ENCODE measurements at regions not wholly inside any gene's neighbourhood (a gene's known extent, or its start where the extent isn't known, plus 50 kb on each side); places are given as distances from the start of the nearest gene placed in this dataset.
"Not testable (repeated sequence)": the region's sequence is repeated elsewhere in the genome, so short reads cannot be mapped to it uniquely, and the experiment has no call there.

- Histone ChIP-seq H3K36me3 (no peaks in the 10 kb centered on the region), H3K9me3 (no peaks in the 10 kb centered on the region), H3K4me1 (ENCODE audit: control insufficient read depth in 1 of 2, insufficient read depth in 1 of 2, low read depth in 1 of 2, low read length in 1 of 2) (no peaks in the 10 kb centered on the region), H3K27me3 (no peaks in the 10 kb centered on the region), H3K27ac (no peak overlapping the region), H3K4me3 (ENCODE audit: low read depth in 1 of 2, low read length in 1 of 2) (no peak overlapping the region)
- no peak for TF ChIP-seq CTCF (IDR thresholded peaks at IDR 0.05)
Measured at GRCh38 chr9:19875291-19875920, 86.6 kb upstream of the SLC24A2 start.

DNA sequence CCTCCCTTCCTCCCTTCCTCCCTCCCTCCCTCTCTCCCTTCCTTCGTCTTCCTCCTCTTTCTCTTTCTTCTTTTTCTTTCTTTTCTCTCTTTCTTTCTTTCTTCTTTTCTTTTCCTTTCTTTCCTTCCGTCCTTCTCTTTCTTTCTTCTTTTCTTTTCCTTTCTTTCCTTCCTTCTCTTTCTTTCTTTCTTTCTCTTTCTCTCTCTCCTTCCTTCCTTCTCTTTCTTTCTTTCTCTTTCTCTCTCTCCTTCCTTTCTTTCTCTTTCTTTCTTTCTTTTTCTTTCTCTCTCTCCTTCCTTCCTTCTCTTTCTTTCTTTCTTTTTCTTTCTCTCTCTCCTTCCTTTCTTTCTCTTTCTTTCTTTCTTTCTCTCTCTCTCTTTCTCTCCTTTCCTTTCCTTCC, 84.4 kb upstream of the SLC24A2 start:
- not testable (repeated sequence) for H3K27me3 ChIP-seq; H3K27ac ChIP-seq; H3K4me3 ChIP-seq (ENCODE audit: low read depth in 1 of 2, low read length in 1 of 2); H3K4me1 ChIP-seq (ENCODE audit: control insufficient read depth in 1 of 2, insufficient read depth in 1 of 2, low read depth in 1 of 2, low read length in 1 of 2); H3K36me3 ChIP-seq; H3K9me3 ChIP-seq

GRCh38 chr9:19870988-19871387, 82.2 kb upstream of the SLC24A2 start:
- H3K27ac ChIP-seq = no peak overlapping the region

DNA sequence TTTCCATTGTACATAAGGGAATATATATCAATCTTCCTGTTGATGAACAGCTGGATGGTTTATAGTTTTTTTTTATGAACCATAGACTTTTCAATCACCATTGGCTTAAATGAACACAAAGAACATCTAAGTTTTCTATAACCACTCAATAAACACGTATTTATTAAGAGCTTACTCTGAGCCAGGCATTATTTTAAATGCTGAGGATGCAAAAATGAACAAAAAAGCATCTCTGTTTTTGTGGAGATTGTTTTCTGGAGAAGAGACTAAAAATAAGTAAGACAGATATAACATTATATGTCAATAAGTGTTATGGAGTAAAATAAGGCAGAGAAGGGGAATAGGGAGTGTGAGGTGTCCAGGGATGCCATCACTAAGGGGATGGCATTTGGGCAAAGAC, 52.1 kb upstream of the SLC24A2 start:
- no peak for TF ChIP-seq CTCF (IDR thresholded peaks at IDR 0.05)
- no peaks in the 10 kb centered on the region for H3K9me3 ChIP-seq
- H3K27ac ChIP-seq = no peak overlapping the region

More at GRCh38 chr9:19870988-19871387, 82.2 kb upstream of the SLC24A2 start:
- H3K9me3 ChIP-seq = no peaks in the 10 kb centered on the region
- no peaks in the 10 kb centered on the region for H3K27me3 ChIP-seq
- TF ChIP-seq CTCF (IDR thresholded peaks at IDR 0.05) = no peak
- H3K36me3 ChIP-seq = no peaks in the 10 kb centered on the region
- no peaks in the 10 kb centered on the region for H3K4me1 ChIP-seq (ENCODE audit: control insufficient read depth in 1 of 2, insufficient read depth in 1 of 2, low read depth in 1 of 2, low read length in 1 of 2)
- no peak overlapping the region for H3K4me3 ChIP-seq (ENCODE audit: low read depth in 1 of 2, low read length in 1 of 2)

More for the DNA sequence above, 52.1 kb upstream of the SLC24A2 start:
- no peaks in the 10 kb centered on the region for H3K4me1 ChIP-seq (ENCODE audit: control insufficient read depth in 1 of 2, insufficient read depth in 1 of 2, low read depth in 1 of 2, low read length in 1 of 2)
- no peak overlapping the region for H3K4me3 ChIP-seq (ENCODE audit: low read depth in 1 of 2, low read length in 1 of 2)
- H3K36me3 ChIP-seq = no peaks in the 10 kb centered on the region
- no peaks in the 10 kb centered on the region for H3K27me3 ChIP-seq
